H7 (cell line): ENCODE measurements at regions not wholly inside any gene's neighbourhood (a gene's known extent, or its start where the extent isn't known, plus 50 kb on each side); places are given as distances from the start of the nearest gene placed in this dataset.
"Not testable (repeated sequence)": the region's sequence is repeated elsewhere in the genome, so short reads cannot be mapped to it uniquely, and the experiment has no call there.

Experiments used
- DNase-seq: peaks from one replicate; pipeline ENCODE4 v3.0.0; 2012
- H3K27me3 ChIP-seq: 2 replicates; pipeline ENCODE4 v1.6.0; 2011; ENCODE audit warnings: mild to moderate bottlenecking, low read length; ENCODE audit not compliant: control insufficient read depth, insufficient read depth
- H3K36me3 ChIP-seq: replicated peaks from 2 replicates; pipeline ENCODE4 v1.5.1; 2011; ENCODE audit warnings: low read length; ENCODE audit not compliant: control insufficient read depth, insufficient read depth
- H3K4me3 ChIP-seq: 2 replicates; pipeline ENCODE4 v1.5.1; 2011; ENCODE audit warnings: low read depth, mild to moderate bottlenecking, control low read depth, low read length, moderate library complexity; ENCODE audit not compliant: insufficient read depth

GRCh38 chr3:178205740-178206139 lies 330.5 kb upstream of the KCNMB2 start:
- H3K4me3 ChIP-seq: no peak overlapping the region
- H3K27me3 ChIP-seq: no peaks in the 10 kb centered on the region
- no peak for DNase-seq
- H3K36me3 ChIP-seq: no peaks in the 10 kb centered on the region

GRCh38 chr3:178206521-178206920 lies 329.7 kb upstream of the KCNMB2 start:
- DNase-seq: no peak
- no peaks in the 10 kb centered on the region for H3K27me3 ChIP-seq
- H3K36me3 ChIP-seq: no peaks in the 10 kb centered on the region
- no peak overlapping the region for H3K4me3 ChIP-seq

- H3K4me3 ChIP-seq, DNase-seq, H3K27me3 ChIP-seq, H3K36me3 ChIP-seq: not testable (repeated sequence)
Observed at GRCh38 chr3:178207161-178207560, 329.1 kb upstream of the KCNMB2 start.

- DNase-seq, H3K36me3 ChIP-seq, H3K4me3 ChIP-seq, H3K27me3 ChIP-seq: not testable (repeated sequence)
Observed at GRCh38 chr3:178207627-178208026, 328.6 kb upstream of the KCNMB2 start.

GRCh38 chr3:178209116-178209515 lies 327.1 kb upstream of the KCNMB2 start:
- not testable (repeated sequence) for H3K27me3 ChIP-seq, H3K4me3 ChIP-seq, DNase-seq, H3K36me3 ChIP-seq

GRCh38 chr3:178209618-178210017 lies 326.6 kb upstream of the KCNMB2 start:
- not testable (repeated sequence) for H3K36me3 ChIP-seq, H3K4me3 ChIP-seq, DNase-seq, H3K27me3 ChIP-seq

- not testable (repeated sequence) for H3K4me3 ChIP-seq, DNase-seq, H3K36me3 ChIP-seq, H3K27me3 ChIP-seq
Observed at GRCh38 chr3:178211086-178211485, 325.1 kb upstream of the KCNMB2 start.

GRCh38 chr3:178217479-178217878 lies 318.8 kb upstream of the KCNMB2 start:
- DNase-seq: no peak
- H3K27me3 ChIP-seq: no peaks in the 10 kb centered on the region
- no peak overlapping the region for H3K4me3 ChIP-seq
- H3K36me3 ChIP-seq: no peaks in the 10 kb centered on the region

- DNase-seq: no peak
- Histone ChIP-seq H3K4me3 (no peak overlapping the region), H3K36me3 (no peaks in the 10 kb centered on the region), H3K27me3 (no peaks in the 10 kb centered on the region)
Observed at GRCh38 chr3:178218231-178218630, 318.0 kb upstream of the KCNMB2 start.

- not testable (repeated sequence) for H3K27me3 ChIP-seq, H3K36me3 ChIP-seq, DNase-seq, H3K4me3 ChIP-seq
Observed at GRCh38 chr3:178219661-178220060, 316.6 kb upstream of the KCNMB2 start.

- Histone ChIP-seq H3K4me3 (no peak overlapping the region), H3K27me3 (no peaks in the 10 kb centered on the region), H3K36me3 (no peaks in the 10 kb centered on the region)
- no peak for DNase-seq
Observed at GRCh38 chr3:178223876-178224275, 312.4 kb upstream of the KCNMB2 start.

GRCh38 chr3:178226094-178226493 lies 310.1 kb upstream of the KCNMB2 start:
- Histone ChIP-seq H3K36me3 (no peaks in the 10 kb centered on the region), H3K4me3 (no peak overlapping the region), H3K27me3 (no peaks in the 10 kb centered on the region)
- DNase-seq: no peak

- Histone ChIP-seq H3K27me3 (no peaks in the 10 kb centered on the region), H3K36me3 (no peaks in the 10 kb centered on the region), H3K4me3 (no peak overlapping the region)
- no peak for DNase-seq
Observed at GRCh38 chr3:178231645-178232044, 304.6 kb upstream of the KCNMB2 start.

GRCh38 chr3:178233371-178234071 lies 302.7 kb upstream of the KCNMB2 start:
- no peaks in the 10 kb centered on the region for H3K36me3 ChIP-seq
- no peak overlapping the region for H3K4me3 ChIP-seq
- DNase-seq: no peak
- no peaks in the 10 kb centered on the region for H3K27me3 ChIP-seq

GRCh38 chr3:178236555-178237277 lies 299.5 kb upstream of the KCNMB2 start:
- DNase-seq: no peak
- Histone ChIP-seq H3K36me3 (no peaks in the 10 kb centered on the region), H3K4me3 (no peak overlapping the region), H3K27me3 (no peaks in the 10 kb centered on the region)
